ENCODE measurements at regions not wholly inside any gene's neighbourhood (a gene's known extent, or its start where the extent isn't known, plus 50 kb on each side); places are given as distances from the start of the nearest gene placed in this dataset.

DNA sequence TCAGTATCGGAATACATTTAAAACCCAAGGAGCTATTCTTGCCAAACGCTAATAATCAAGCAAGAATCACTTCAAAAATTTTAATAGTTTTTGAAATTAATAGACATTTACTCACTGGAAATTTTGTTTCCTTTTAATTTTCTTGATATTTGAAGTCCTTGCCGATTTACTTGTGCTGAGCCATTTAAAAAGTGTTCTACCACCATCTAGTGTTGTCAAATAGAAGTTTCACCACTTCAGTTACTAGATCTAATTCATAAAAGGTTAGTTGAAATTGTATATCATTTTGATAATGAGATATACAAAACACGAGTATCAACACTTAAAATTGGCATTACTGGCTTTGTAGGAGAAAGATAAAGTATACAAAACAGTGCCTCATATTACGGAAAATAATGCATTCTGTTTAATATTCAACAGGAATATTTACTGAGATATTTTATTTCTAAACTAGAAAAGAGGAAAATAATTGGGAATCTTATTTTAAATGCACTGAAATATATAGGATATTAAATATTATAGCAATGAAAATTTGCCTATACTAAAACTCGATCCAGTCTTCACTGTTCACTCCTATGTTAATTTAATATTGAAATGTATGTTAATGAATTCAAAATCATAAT, 664.8 kb upstream of the SEMA3D start:
- TF ChIP-seq, protein P1, sequence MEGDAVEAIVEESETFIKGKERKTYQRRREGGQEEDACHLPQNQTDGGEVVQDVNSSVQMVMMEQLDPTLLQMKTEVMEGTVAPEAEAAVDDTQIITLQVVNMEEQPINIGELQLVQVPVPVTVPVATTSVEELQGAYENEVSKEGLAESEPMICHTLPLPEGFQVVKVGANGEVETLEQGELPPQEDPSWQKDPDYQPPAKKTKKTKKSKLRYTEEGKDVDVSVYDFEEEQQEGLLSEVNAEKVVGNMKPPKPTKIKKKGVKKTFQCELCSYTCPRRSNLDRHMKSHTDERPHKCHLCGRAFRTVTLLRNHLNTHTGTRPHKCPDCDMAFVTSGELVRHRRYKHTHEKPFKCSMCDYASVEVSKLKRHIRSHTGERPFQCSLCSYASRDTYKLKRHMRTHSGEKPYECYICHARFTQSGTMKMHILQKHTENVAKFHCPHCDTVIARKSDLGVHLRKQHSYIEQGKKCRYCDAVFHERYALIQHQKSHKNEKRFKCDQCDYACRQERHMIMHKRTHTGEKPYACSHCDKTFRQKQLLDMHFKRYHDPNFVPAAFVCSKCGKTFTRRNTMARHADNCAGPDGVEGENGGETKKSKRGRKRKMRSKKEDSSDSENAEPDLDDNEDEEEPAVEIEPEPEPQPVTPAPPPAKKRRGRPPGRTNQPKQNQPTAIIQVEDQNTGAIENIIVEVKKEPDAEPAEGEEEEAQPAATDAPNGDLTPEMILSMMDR (IDR thresholded peaks at IDR 0.05) = no peak
- no peak for TF ChIP-seq POLR2A (IDR thresholded peaks at IDR 0.05)
